ENCODE measurements at regions not wholly inside any gene's neighbourhood (a gene's known extent, or its start where the extent isn't known, plus 50 kb on each side); places are given as distances from the start of the nearest gene placed in this dataset.

DNA sequence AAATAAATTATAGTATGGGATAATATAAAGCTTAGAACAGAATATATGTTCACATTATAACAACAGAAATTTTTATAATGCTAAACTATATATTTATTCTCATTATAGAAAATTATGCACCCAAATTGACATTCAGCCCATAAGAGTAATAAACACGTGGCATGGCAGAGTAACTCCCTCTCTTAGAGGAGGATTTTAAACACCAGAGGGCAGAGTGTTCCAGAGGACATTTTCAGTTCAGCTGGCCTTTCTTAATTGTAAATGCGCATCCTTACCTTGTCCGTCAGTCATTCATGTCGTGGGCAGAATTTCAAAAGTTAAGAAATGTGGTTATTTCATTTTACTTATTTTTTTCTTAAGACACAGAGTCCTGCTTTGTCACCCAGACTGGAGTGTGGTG lies 147.1 kb downstream of the TANC2 start:
- no peak overlapping the region for H3K4me3 Mint-ChIP-seq (ENCODE audit: unreplicated experiment)
- no peaks in the 10 kb centered on the region for H3K4me1 Mint-ChIP-seq (ENCODE audit: unreplicated experiment)
- DNase-seq (ENCODE audit: extremely low spot score, unreplicated experiment): no peak
- no peak overlapping the region for H3K27ac Mint-ChIP-seq (ENCODE audit: unreplicated experiment)
- no peaks in the 10 kb centered on the region for H3K9me3 Mint-ChIP-seq (ENCODE audit: unreplicated experiment)
- TF ChIP-seq, protein P1, sequence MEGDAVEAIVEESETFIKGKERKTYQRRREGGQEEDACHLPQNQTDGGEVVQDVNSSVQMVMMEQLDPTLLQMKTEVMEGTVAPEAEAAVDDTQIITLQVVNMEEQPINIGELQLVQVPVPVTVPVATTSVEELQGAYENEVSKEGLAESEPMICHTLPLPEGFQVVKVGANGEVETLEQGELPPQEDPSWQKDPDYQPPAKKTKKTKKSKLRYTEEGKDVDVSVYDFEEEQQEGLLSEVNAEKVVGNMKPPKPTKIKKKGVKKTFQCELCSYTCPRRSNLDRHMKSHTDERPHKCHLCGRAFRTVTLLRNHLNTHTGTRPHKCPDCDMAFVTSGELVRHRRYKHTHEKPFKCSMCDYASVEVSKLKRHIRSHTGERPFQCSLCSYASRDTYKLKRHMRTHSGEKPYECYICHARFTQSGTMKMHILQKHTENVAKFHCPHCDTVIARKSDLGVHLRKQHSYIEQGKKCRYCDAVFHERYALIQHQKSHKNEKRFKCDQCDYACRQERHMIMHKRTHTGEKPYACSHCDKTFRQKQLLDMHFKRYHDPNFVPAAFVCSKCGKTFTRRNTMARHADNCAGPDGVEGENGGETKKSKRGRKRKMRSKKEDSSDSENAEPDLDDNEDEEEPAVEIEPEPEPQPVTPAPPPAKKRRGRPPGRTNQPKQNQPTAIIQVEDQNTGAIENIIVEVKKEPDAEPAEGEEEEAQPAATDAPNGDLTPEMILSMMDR (IDR thresholded peaks at IDR 0.05): peak; percentile 52
- no peaks in the 10 kb centered on the region for H3K27me3 Mint-ChIP-seq (ENCODE audit: unreplicated experiment)
- H3K36me3 Mint-ChIP-seq (ENCODE audit: unreplicated experiment): no peaks in the 10 kb centered on the region

DNA sequence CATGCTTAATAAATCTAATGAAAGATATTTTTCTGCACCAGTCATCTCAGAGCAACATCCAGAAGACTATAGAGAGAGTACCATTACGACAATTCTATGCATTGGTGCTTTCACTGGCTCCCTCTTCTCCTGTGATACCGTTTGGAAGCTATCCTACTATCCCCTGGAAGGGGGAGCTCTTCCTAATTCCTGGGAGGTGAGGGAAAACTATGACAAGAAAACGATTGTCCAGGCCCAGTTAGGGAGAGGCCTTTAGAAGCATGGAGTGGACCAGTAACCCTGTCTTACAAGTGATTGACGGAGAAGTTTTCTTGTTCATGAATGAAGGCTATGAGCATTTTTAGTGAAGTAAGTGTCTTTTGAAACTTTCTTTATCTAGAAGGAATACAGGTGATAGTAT lies 150.2 kb downstream of the TANC2 start:
- Mint-ChIP-seq H3K36me3 (ENCODE audit: unreplicated experiment) (no peaks in the 10 kb centered on the region), H3K9me3 (ENCODE audit: unreplicated experiment) (no peaks in the 10 kb centered on the region), H3K27me3 (ENCODE audit: unreplicated experiment) (no peaks in the 10 kb centered on the region), H3K4me1 (ENCODE audit: unreplicated experiment) (no peaks in the 10 kb centered on the region), H3K4me3 (ENCODE audit: unreplicated experiment) (no peak overlapping the region), H3K27ac (ENCODE audit: unreplicated experiment) (no peak overlapping the region)
- DNase-seq (ENCODE audit: extremely low spot score, unreplicated experiment): no peak
- TF ChIP-seq, protein P1 (IDR thresholded peaks at IDR 0.05): no peak

DNA sequence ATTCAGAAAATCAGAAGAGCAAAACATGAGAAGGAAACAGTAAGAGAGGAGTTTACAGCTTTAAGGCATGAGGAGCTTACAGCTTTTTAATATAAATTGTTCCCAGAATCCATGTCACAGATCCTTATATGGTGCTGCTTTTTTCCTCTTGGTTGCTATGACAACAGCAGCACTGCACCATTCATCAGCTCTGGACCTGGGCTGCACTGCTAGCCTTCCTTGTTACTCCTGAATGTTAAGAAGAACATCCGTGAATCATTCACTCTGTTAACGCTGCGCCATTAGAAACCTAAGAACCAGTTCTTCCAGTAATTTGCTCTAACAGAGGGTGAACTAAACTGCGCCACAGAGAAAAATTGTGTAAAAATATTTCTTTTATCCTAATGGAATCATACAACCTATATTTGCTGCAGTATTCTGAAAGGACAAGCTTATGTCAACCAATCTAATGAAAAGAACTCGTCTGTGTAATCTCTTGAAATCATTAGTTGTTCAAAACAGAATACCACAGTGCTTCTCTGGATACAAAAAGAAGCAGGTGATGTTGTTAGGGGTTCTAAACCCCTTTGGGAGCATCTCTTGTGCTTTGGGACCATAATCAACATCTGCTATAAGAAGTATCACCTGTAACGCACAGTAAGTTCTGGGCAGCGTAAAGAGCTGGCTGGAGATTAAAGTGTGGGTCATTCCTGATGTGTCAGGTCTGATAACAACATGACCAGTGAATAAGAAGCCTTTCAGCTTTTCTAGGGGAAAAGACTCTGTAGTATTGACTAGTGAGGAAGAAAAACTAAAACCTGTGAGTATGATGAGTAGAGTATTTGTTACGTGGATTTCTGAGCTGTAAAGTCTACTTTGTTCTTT lies 151.2 kb downstream of the TANC2 start:
- no peaks in the 10 kb centered on the region for H3K4me1 Mint-ChIP-seq (ENCODE audit: unreplicated experiment)
- no peak for DNase-seq (ENCODE audit: extremely low spot score, unreplicated experiment)
- no peaks in the 10 kb centered on the region for H3K36me3 Mint-ChIP-seq (ENCODE audit: unreplicated experiment)
- TF ChIP-seq, protein P1 (IDR thresholded peaks at IDR 0.05): no peak
- H3K27ac Mint-ChIP-seq (ENCODE audit: unreplicated experiment): no peak overlapping the region
- H3K27me3 Mint-ChIP-seq (ENCODE audit: unreplicated experiment): no peaks in the 10 kb centered on the region
- H3K9me3 Mint-ChIP-seq (ENCODE audit: unreplicated experiment): no peaks in the 10 kb centered on the region
- no peak overlapping the region for H3K4me3 Mint-ChIP-seq (ENCODE audit: unreplicated experiment)

DNA sequence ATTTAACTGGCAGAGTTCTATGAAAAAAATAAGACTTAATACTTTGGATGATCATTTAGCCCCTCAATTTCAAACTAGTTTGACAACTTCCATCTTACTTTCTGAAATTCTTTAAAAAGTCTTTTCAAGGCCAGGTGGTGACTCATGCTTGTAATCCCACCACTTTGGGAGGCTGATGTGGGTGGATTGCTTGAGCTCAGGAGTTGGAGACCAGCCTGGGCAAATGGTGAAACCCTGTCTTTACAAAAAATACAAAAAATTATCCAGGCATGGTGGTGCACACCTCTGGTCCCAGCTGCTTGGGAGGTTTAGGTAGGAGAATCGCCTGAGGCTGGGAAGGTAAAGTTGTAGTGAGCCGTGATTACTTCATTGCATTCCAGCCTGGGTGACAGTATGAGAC lies 154.4 kb downstream of the TANC2 start:
- H3K4me3 Mint-ChIP-seq (ENCODE audit: unreplicated experiment): no peak overlapping the region
- TF ChIP-seq, protein P1 (IDR thresholded peaks at IDR 0.05): no peak
- no peaks in the 10 kb centered on the region for H3K36me3 Mint-ChIP-seq (ENCODE audit: unreplicated experiment)
- H3K4me1 Mint-ChIP-seq (ENCODE audit: unreplicated experiment): peaks cover 10% of the 10 kb centered on the region
- H3K27me3 Mint-ChIP-seq (ENCODE audit: unreplicated experiment): no peaks in the 10 kb centered on the region
- H3K9me3 Mint-ChIP-seq (ENCODE audit: unreplicated experiment): no peaks in the 10 kb centered on the region
- H3K27ac Mint-ChIP-seq (ENCODE audit: unreplicated experiment): no peak overlapping the region
- no peak for DNase-seq (ENCODE audit: extremely low spot score, unreplicated experiment)

DNA sequence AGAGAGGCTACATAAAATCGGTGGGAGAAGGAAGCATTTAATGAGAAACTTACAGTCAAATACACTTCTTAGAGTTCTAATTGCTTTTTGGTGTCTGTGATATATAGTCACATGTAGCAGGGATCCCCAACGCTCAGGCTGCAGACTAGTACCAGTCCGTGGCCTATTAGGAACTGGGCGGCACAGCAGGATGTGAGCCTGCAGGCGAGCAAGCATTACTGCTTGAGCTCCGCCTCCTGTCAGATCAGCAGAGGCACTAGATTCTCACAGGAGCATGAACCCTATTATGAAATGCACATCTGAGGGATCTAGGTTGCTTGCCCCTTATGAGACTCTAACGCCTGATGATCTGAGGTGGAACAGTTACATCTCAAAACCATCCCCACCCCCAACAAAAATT lies 158.5 kb downstream of the TANC2 start:
- H3K27ac Mint-ChIP-seq (ENCODE audit: unreplicated experiment): no peak overlapping the region
- no peak overlapping the region for H3K4me3 Mint-ChIP-seq (ENCODE audit: unreplicated experiment)
- DNase-seq (ENCODE audit: extremely low spot score, unreplicated experiment): no peak
- peaks cover 12% of the 10 kb centered on the region for H3K4me1 Mint-ChIP-seq (ENCODE audit: unreplicated experiment)
- TF ChIP-seq, protein P1 (IDR thresholded peaks at IDR 0.05): no peak
- H3K27me3 Mint-ChIP-seq (ENCODE audit: unreplicated experiment): no peaks in the 10 kb centered on the region
- H3K36me3 Mint-ChIP-seq (ENCODE audit: unreplicated experiment): no peaks in the 10 kb centered on the region
- H3K9me3 Mint-ChIP-seq (ENCODE audit: unreplicated experiment): no peaks in the 10 kb centered on the region
